Thymus (tissue), 11 donors: ENCODE measurements at regions not wholly inside any gene's neighbourhood (a gene's known extent, or its start where the extent isn't known, plus 50 kb on each side); places are given as distances from the start of the nearest gene placed in this dataset.
"Not testable (repeated sequence)": the region's sequence is repeated elsewhere in the genome, so short reads cannot be mapped to it uniquely, and the experiment has no call there.

Experiments
- DNase-seq, 9 donors: peaks; one replicate each; pipeline ENCODE4 v3.0.0-alpha.2; 2013; ENCODE audit warnings: low spot score in 9 of 9, low read depth in 6 of 9, missing footprints in 1 of 9
- H3K27ac ChIP-seq, 2 donors: one replicate each; pipeline ENCODE4 v1.5.1; 2013; ENCODE audit warnings: control low read depth in 1 of 2, low read depth in 1 of 2, low read length in 1 of 2, mild to moderate bottlenecking in 1 of 2, moderate library complexity in 1 of 2
- H3K27me3 ChIP-seq, 2 donors: one replicate each; pipeline ENCODE4 v1.5.1; 2013; ENCODE audit warnings: low read length in 1 of 2; ENCODE audit not compliant: control insufficient read depth in 2 of 2, insufficient read depth in 1 of 2
- H3K36me3 ChIP-seq, 2 donors: one replicate each; pipeline ENCODE4 v1.5.1; 2013; ENCODE audit warnings: low read length in 1 of 2, mild to moderate bottlenecking in 1 of 2, moderate library complexity in 1 of 2; ENCODE audit not compliant: control insufficient read depth in 2 of 2, insufficient read depth in 2 of 2
- H3K4me1 ChIP-seq, 2 donors: one replicate each; pipeline ENCODE4 v1.5.1; 2013; ENCODE audit warnings: low read length in 2 of 2; ENCODE audit not compliant: control insufficient read depth in 2 of 2, insufficient read depth in 2 of 2
- H3K4me3 ChIP-seq, 2 donors: one replicate each; pipeline ENCODE4 v1.5.1; 2013; ENCODE audit warnings: low read length in 2 of 2, control low read depth in 1 of 2, mild to moderate bottlenecking in 1 of 2
- H3K9me3 ChIP-seq, 2 donors: one replicate each; pipeline ENCODE4 v1.5.1; 2013; ENCODE audit warnings: low read length in 1 of 2, mild to moderate bottlenecking in 1 of 2; ENCODE audit not compliant: control insufficient read depth in 2 of 2, insufficient read depth in 1 of 2
- WGBS: extraction: QIAGEN DNeasy Blood & Tissue Kit; methylation state at CpG from one replicate; pipeline ENCODE4 v1.1.7; 2013; 5-methylcytosine and 5-hydroxymethylcytosine counted together
- donor health status: healthy.

DNA sequence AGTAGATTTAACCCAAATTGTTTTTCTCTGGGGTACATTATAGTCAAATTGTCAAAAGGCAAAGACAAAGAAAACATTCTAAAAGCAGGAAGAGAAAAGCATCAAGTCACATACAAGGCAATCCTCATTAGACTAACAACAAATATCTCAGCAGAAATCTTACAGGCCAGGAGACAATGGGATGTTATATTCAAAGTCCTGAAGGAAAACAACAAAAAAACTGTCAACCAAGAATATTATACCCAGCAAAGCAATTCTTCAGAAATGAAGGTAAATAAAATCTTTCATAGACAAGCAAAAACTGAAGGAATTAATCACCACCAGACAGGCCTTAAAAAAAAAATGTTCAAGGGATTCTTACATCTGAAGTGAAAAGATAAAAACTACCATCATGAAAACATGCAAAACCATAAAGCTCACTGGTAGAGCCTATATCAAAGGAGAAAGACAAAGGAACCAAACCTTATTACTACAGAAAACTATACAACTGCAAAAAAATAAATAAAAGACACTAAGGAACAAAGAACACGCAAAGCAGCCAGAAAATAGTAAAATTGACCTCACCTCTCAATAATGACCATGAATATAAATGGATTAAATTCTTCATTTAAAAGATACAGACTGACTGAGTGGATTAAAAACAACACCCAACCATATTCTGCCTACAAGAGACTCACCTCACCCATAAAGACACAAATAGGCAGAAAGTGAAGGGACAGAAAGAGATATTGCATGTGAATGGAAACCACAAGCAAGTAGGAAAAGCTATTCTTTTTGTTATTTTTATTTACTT lies 113.8 kb upstream of the ZC3H11B start:
- Histone ChIP-seq H3K27ac (no peak overlapping the region), H3K36me3 (no peaks in the 10 kb centered on the region), H3K9me3 (peaks cover 0 to 14% of the 10 kb centered on the region in 2 donors), H3K4me1 (no peaks in the 10 kb centered on the region), H3K4me3 (no peak overlapping the region), H3K27me3 (no peaks in the 10 kb centered on the region)
- no peak for DNase-seq
- WGBS: 97% methylated on average over 1 of the region's 1 CpG

DNA sequence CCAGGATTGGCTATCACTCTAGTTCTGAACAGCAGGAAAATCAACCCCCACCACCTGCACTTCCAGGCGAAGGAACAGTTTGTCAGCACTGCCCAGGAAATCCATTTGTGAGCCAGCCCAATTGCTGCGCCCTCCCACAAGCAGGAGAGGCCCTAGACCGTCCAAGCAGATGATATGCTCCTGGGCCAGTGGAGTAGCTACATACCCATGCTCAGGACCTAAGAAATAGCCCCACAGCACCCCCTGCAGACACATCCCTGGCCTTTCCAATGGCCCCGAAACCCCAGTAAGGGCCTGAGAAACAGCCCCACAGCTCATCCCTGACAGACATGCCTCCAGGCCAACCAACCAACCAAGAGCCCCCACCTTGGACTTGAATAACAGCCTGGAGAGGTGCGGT lies 111.5 kb upstream of the ZC3H11B start:
- 81% methylated on average over 5 of the region's 5 CpGs for WGBS
- DNase-seq: no peak
- H3K27me3 ChIP-seq: no peaks in the 10 kb centered on the region
- H3K9me3 ChIP-seq: peaks cover 0 to 14% of the 10 kb centered on the region in 2 donors
- H3K4me1 ChIP-seq: no peaks in the 10 kb centered on the region
- no peaks in the 10 kb centered on the region for H3K36me3 ChIP-seq
- no peak overlapping the region for H3K27ac ChIP-seq
- no peak overlapping the region for H3K4me3 ChIP-seq

DNA sequence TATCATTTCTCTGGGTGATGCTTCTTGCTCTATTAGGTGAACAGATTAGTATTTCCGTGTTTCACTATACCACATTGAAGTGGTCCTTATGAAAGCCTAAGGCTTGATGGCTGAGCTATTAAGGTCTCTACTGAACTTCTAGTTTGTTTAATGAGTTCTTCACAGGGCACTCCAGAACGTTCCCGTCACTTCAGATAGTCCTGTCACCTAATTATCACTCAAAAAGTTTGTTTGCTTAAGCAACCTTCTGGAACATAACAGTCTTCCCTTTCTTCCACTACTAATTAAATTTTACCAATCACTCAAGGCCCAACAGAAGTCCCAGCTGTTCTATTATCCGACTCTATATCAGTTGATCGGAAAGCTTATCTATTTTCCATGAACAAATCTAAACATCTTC lies 104.6 kb upstream of the ZC3H11B start:
- no peak overlapping the region for H3K4me3 ChIP-seq
- H3K36me3 ChIP-seq: no peaks in the 10 kb centered on the region
- no peaks in the 10 kb centered on the region for H3K4me1 ChIP-seq
- DNase-seq: no peak
- H3K9me3 ChIP-seq: no peaks in the 10 kb centered on the region
- H3K27me3 ChIP-seq: no peaks in the 10 kb centered on the region
- WGBS: 91% methylated on average over 5 of the region's 5 CpGs
- no peak overlapping the region for H3K27ac ChIP-seq

DNA sequence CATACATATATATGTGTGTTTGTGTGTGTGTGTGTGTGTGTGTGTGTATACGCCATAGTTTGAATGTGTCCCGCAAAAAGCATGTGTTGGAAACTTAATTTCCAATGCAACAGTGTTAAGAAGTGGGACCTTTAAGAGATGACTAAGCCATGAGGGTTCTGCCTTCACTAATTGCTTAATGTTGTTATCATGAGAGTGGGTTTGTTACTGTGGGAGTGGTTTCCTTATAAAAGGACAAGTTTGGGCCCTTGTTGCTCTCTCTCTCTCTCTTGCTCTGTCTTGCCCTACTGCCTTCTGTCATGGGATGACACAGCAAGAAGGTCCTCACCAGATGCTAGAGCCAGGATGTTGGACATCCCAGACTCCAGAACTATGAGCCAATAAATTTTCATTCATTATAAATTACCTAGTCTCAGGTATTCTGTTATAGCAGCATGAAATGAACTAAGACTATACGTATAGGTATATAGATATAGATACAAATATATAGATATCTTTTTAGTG lies 103.8 kb upstream of the ZC3H11B start:
- 96% methylated on average over 3 of the region's 3 CpGs for WGBS
- Histone ChIP-seq H3K9me3 (no peaks in the 10 kb centered on the region), H3K4me1 (no peaks in the 10 kb centered on the region), H3K4me3 (no peak overlapping the region), H3K36me3 (no peaks in the 10 kb centered on the region), H3K27ac (no peak overlapping the region), H3K27me3 (no peaks in the 10 kb centered on the region)
- DNase-seq: no peak

DNA sequence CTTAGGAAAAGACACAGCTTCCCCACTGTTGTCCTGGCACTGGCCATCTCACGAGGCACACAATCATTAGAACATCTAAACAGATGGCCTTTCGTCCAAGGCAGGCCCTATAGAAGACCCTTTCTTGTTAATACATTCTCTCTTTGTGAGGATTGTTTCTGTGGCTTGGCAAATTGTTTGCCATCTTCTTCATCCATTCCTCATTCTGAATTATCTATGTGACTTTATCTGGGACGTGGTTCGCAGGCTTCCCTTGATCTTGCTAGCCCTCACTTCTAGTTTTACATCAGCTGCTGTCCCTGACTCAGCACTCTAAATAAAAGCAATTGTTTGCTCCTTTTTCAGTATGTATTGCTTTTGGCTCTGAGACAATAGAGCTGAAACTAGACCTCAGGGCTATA lies 101.1 kb upstream of the ZC3H11B start:
- Histone ChIP-seq H3K36me3 (no peaks in the 10 kb centered on the region), H3K27me3 (no peaks in the 10 kb centered on the region), H3K27ac (no peak overlapping the region), H3K4me3 (no peak overlapping the region), H3K9me3 (no peaks in the 10 kb centered on the region), H3K4me1 (no peaks in the 10 kb centered on the region)
- no peak for DNase-seq
- WGBS: 84% methylated on average over 4 of the region's 4 CpGs

DNA sequence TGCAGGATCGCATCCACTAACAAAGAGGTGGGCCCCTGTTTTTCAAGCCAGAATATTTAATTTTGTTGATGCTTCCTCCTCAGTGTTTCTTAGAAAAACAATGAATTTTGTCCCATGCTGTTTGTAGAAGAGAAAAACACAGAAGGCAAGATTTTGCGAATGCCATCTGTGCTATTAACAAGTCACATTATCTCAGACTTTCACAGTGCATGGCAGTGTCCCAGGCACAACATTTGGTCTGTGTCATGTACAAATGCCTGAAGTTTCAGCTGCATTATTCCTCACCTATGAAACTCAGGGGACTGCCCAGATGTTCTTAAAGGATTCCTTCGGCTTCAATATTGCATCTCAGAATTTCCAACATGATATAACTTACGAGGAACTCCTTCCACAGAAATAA lies 99.6 kb upstream of the ZC3H11B start:
- no peak for DNase-seq
- Histone ChIP-seq H3K27me3 (no peaks in the 10 kb centered on the region), H3K27ac (no peak overlapping the region), H3K4me1 (no peaks in the 10 kb centered on the region), H3K36me3 (no peaks in the 10 kb centered on the region), H3K4me3 (no peak overlapping the region), H3K9me3 (no peaks in the 10 kb centered on the region)
- WGBS: 90% methylated on average over 4 of the region's 4 CpGs

DNA sequence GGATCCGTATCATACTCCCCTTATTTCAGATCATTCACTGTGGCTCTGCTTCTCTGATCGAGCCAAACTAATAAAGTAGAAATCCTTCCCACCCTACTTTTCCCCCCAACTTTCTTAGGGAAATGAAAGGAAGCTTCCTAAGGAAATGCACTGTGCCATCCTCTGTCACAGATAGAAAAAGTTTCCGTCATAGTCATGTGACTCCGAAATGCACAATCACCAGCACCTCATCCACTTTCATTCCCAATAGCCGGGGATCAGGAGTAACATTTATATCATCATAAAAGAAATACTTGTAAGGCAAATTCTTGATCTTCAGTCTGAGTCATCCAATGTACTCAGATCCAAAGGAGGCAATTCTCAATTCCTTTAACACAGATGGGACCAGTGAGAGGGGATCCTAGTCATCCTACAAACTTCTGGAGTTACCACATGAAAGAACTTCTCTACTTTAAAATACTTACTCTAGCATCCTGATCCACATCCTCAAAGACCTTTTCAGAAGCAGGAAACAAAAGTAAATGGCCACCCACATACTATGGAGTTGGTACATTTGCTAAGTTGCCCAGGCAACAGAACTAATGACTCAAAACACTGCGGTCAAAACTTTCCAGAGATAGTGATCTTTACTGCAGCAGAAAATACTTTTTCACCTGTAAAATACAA lies 97.8 kb upstream of the ZC3H11B start:
- Histone ChIP-seq H3K9me3 (no peaks in the 10 kb centered on the region), H3K4me3 (no peak overlapping the region)
- WGBS: 95% methylated on average over 6 of the region's 6 CpGs

DNA sequence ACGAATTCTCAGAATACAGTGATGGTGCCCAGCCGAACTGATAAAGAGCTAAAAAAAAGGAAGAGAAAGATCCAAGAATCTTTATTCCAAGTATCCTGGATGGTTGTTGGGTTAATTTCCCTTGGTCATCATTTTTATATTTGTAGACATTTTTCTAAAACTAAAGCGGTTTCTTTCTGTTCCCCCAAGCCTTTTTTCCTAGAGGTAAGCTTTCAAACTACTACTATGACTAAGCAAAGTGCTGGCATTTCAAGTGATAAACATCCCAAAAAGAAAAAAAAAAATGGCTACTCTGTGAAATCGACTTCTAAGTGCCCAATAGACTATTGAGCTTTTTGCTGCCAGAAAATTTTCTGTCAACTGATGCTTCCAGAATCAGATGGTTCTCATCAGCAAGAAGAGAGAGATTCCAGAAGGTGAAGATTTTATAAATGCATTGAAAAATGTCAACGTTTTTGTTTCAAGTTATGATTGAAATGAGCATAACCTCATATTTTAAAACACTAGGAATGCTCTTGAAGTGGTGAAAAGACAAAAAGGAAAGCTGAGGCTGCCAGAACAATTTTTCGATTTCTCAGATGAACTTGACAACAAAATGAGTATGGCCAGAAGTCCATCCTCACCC lies 96.1 kb upstream of the ZC3H11B start:
- no peaks in the 10 kb centered on the region for H3K36me3 ChIP-seq
- H3K27me3 ChIP-seq: no peaks in the 10 kb centered on the region
- H3K27ac ChIP-seq: no peak overlapping the region
- no peaks in the 10 kb centered on the region for H3K4me1 ChIP-seq
- no peaks in the 10 kb centered on the region for H3K9me3 ChIP-seq
- 89% methylated on average over 6 of the region's 6 CpGs for WGBS
- H3K4me3 ChIP-seq: no peak overlapping the region
- DNase-seq: no peak

More for the DNA sequence above, 97.8 kb upstream of the ZC3H11B start:
- Histone ChIP-seq H3K27ac (no peak overlapping the region), H3K4me1 (no peaks in the 10 kb centered on the region), H3K36me3 (no peaks in the 10 kb centered on the region), H3K27me3 (no peaks in the 10 kb centered on the region)
- no peak for DNase-seq

DNA sequence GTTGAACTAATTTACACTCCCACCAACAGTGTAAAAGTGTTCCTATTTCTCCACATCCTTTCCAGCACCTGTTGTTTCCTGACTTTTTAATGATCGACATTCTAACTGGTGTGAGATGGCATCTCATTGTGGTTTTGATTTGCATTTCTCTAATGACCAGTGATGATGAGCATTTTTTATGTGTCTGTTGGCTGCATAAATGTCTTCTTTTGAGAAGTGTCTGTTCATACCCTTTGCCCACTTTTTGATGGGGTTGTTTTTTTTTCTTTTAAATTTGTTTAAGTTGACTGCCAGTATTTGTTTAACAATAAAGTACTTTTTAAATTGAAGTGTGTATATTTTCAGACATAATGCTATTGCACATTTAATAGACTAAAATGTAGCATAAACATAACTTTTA lies 95.0 kb upstream of the ZC3H11B start:
- H3K4me1 ChIP-seq, DNase-seq, H3K27ac ChIP-seq, H3K36me3 ChIP-seq, H3K27me3 ChIP-seq, H3K9me3 ChIP-seq, H3K4me3 ChIP-seq: not testable (repeated sequence)
- 98% methylated on average over 1 of the region's 1 CpG for WGBS
